GM21515 (cell line): ENCODE measurements at regions not wholly inside any gene's neighbourhood (a gene's known extent, or its start where the extent isn't known, plus 50 kb on each side); places are given as distances from the start of the nearest gene placed in this dataset.
"Not testable (repeated sequence)": the region's sequence is repeated elsewhere in the genome, so short reads cannot be mapped to it uniquely, and the experiment has no call there.

Experiments used
- ATAC-seq: cut with Tn5 transposase; IDR thresholded peaks from one replicate; pipeline ENCODE4 v1.9.1; 2021; ENCODE audit not compliant: unreplicated experiment

GRCh38 chr14:105653921-105654320, 127.5 kb downstream of the TMEM121 start:
- not testable (repeated sequence) for ATAC-seq

- ATAC-seq: not testable (repeated sequence)
Observed at GRCh38 chr14:105659255-105659654, 132.9 kb downstream of the TMEM121 start.

- ATAC-seq: no peak
Observed at GRCh38 chr14:105659935-105660527, 133.6 kb downstream of the TMEM121 start.

DNA sequence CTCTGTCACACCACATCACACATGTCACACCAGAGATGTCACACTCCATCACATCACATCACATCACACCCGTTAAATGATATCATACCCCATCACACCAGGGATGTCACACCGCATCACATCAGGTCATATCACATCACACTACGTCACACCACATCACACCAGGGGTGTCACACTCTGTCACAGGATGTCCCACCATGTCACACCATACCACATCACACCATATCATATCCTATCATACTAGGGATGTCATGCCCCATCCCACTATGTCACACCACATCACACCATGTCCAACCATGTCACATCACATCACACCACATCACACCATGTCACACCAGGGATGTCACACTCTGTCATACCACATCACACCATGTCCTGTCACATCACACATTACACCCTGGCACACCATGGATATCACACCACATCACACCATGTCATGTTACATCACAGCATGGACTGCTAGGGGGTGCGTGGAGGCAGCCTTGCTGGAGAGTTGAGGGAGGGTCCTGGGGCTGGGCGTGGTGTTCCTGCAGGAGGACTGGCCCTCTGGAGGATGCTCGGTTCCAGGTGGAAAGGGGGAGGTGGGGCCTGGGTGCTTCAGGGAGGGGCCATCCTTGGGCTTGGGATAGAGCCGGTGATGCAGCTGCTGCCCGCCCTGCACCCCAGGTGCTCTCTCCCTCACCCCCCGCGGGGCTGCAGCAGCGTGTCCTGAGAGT, 134.6 kb downstream of the TMEM121 start:
- ATAC-seq: no peak

DNA sequence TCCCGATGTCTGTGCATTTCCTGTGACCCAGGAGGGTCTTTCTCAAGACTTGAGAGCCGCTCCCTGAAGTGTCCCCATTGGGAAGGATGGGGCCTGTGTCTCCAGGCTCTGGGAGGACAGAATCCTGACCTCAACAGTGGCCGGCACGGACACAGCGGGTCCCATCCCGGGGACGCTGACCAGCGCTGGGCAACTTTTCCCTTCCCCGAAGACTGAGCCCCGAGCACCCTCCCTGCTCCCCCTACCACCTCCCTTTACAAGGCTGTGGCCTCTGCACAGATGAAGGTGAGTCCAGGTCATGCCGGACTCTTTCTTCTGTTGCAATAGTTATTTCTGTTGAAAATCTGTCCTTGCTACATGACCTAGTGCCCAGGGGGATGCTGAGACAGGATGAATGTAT, 135.7 kb downstream of the TMEM121 start:
- not testable (repeated sequence) for ATAC-seq

- not testable (repeated sequence) for ATAC-seq
Observed at GRCh38 chr14:105662592-105662991, 136.2 kb downstream of the TMEM121 start.

- ATAC-seq: not testable (repeated sequence)
Observed at GRCh38 chr14:105663323-105663722, 136.9 kb downstream of the TMEM121 start.

GRCh38 chr14:105663818-105664596, 137.6 kb downstream of the TMEM121 start:
- ATAC-seq: not testable (repeated sequence)

- no peak for ATAC-seq
Observed at GRCh38 chr14:105664691-105665090, 138.3 kb downstream of the TMEM121 start.

DNA sequence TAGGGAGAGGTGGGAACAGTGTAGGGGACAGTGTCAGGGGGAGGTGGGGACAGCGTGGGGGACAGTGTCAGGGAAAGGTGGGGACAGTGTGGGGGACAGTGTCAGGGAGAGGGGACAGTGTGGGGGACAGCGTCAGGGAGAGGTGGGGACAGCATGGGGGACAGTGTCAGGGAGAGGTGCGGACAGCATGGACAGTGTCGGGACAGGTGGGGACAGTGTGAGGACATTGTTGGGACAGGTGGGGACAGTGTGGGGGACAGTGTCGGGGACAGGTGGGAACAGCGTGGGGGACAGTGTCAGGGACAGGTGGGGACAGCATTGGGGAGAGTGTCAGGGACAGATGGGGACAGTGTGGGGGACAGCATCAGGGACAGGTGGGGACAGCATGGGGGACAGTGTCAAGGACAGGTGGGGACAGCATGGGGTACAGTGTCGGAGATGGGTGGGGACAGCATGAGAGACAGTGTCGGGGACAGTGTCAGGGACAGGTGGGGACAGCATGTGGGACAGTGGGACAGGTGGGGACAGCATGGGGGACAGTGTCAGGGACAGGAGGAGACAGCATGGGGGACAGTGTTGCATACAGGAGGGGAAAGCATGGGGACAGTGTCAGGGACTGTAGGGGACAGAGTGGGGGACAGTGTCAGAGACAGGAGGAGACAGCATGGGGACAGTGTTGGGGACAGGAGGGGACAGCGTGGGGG, 139.0 kb downstream of the TMEM121 start:
- ATAC-seq: no peak

- ATAC-seq: no peak
Observed at GRCh38 chr14:105665951-105666277, 139.5 kb downstream of the TMEM121 start.

DNA sequence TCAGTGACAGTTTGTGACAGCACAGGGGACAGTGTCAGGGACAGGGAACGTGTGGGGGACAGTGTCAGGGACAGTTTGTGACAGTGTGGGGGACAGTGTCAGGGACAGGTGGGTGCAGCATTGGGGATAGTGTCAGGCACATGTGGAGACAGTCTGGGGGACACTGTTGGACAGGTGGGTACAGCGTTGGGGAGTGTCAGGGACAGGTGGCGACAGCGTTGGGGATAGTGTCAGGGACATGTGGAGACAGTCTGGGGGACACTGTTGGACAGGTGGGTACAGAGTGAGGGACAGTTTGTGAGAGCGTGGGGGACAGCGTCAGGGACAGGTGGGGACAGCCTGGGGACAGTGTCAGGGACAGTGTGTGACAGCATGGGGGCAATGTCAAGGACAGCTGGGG, 140.0 kb downstream of the TMEM121 start:
- no peak for ATAC-seq

GRCh38 chr14:105666991-105667662, 140.7 kb downstream of the TMEM121 start:
- ATAC-seq: not testable (repeated sequence)

- ATAC-seq: not testable (repeated sequence)
Observed at GRCh38 chr14:105667663-105668020, 141.3 kb downstream of the TMEM121 start.

DNA sequence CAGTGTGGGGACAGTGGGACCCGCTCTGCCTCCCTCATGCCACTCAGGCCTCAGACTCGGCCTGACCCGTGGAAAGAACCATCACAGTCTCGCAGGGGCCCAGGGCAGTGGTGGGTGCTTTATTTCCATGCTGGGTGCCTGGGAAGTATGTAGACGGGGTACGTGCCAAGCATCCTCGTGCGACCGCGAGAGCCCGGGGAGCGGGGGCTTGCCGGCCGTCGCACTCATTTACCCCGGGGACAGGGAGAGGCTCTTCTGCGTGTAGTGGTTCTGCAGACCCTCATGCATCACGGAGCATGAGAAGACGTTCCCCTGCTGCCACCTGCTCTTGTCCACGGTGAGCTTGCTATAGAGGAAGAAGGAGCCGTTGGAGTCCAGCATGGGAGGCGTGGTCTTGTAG, 141.6 kb downstream of the TMEM121 start:
- not testable (repeated sequence) for ATAC-seq

DNA sequence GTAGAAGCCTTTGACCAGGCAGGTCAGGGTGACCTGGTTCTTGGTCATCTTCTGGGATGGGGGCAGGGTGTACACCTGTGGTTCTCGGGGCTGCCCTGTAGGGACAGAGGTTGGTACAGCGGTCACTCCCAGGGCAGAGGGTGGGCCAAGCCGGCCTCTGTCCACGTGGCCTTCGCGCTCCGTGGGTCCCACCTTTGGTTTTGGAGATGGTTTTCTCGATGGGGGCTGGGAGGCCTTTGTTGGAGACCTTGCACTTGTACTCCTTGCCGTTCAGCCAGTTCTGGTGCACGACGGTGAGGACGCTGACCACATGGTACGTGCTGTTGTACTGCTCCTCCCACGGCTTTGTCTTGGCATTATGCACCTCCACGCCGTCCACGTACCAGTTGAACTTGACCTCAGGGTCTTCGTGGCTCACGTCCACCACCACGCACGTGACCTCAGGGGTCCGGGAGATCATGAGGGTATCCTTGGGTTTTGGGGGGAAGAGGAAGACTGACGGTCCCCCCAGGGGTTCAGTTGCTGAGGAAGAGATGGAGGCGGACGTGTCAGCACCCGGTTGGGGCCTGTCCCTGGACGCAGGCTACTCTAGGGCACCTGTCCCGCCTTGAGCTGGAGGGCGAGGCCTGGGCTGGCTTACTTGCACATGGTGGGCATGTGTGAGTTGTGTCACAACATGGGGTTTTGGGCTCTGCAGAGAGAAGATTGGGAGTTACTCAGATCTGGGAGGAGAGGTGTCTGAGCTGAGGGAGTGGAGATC, 142.3 kb downstream of the TMEM121 start:
- ATAC-seq: not testable (repeated sequence)

GRCh38 chr14:105669231-105669610, 142.8 kb downstream of the TMEM121 start:
- not testable (repeated sequence) for ATAC-seq

- not testable (repeated sequence) for ATAC-seq
Observed at GRCh38 chr14:105669646-105670045, 143.3 kb downstream of the TMEM121 start.

DNA sequence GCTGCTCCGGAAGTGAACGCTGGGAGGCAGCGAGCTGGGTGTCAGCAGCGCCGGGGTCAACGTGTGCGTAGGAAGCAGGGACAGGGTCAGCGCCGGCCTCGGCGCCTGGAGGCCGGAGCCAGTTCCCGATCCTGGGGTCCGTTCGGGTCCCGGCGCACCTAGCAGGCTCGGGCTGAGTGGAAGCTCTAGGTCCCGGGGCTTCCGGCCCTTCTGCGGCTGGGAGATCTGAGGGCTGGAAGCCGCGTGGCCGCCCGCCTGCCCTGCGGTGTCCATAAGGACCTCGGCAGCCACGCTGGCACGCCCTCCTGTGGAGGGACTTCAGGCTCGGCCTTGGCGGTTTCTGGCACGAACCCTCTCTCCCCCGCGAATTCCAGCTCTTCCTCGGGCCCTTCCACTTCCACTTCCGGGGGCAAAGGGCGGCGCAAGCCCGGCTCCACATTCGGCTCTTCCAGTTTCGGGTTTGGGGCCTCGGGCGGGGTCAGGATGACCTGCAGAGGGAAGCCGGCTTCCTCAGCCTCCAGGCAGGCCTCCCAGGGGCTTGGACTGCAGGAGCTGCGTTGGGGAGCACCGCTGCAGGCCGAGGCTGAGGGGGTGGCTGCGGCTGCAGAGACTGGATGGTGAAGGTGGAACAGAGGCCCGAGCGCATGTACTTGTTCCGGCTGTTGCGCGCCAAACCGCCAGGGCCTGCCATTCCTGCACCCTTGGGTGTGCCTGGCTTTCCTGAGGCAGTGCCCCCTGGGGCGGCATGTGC, 146.2 kb downstream of the TMEM121 start:
- not testable (repeated sequence) for ATAC-seq
